Heart right ventricle (tissue), 16 donors: ENCODE measurements at regions not wholly inside any gene's neighbourhood (a gene's known extent, or its start where the extent isn't known, plus 50 kb on each side); places are given as distances from the start of the nearest gene placed in this dataset.

ENCODE experiments used
- ATAC-seq, 8 donors: fragments of 200-7000 bp; cut with Tn5 transposase; one replicate each; pipeline ENCODE4 v1.9.1; 2020; ENCODE audit warnings: mild to moderate bottlenecking in 8 of 8, moderate library complexity in 8 of 8, moderate number of reproducible peaks in 1 of 8
- DNase-seq, 2 donors: peaks; one replicate each; pipeline ENCODE4 v3.0.0-alpha.2; 2020
- H3K27ac ChIP-seq, 10 donors: fragments of 200-600 bp; sonication (generic) in 2 of 10; one replicate each; pipeline versions ENCODE4 v1.5.0 to v1.8.0; 2020 to 2022; ENCODE audit warnings: mild to moderate bottlenecking in 3 of 10
- H3K27me3 ChIP-seq, 7 donors: fragments of 200-600 bp; one replicate each; pipeline ENCODE4 v1.8.0; 2021 to 2022; ENCODE audit warnings: mild to moderate bottlenecking in 2 of 7
- H3K36me3 ChIP-seq, 9 donors: fragments of 200-600 bp; sonication (generic) in 1 of 9; one replicate each; pipeline versions ENCODE4 v1.5.0 to v1.8.0; 2020 to 2022; ENCODE audit warnings: mild to moderate bottlenecking in 2 of 9
- H3K4me1 ChIP-seq, 9 donors: fragments of 200-600 bp; sonication (generic) in 1 of 9; one replicate each; pipeline versions ENCODE4 v1.5.0 to v1.8.0; 2020 to 2022; ENCODE audit warnings: mild to moderate bottlenecking in 4 of 9
- H3K4me3 ChIP-seq, 10 donors: fragments of 200-600 bp; sonication (generic) in 2 of 10; one replicate each; pipeline versions ENCODE4 v1.5.0 to v1.8.0; 2020 to 2022; ENCODE audit warnings: mild to moderate bottlenecking in 7 of 10, moderate library complexity in 2 of 10
- H3K9me3 ChIP-seq, 11 donors: fragments of 200-600 bp in 10 of 11; sonication (generic) in 2 of 11; one replicate each; pipeline versions ENCODE4 v1.5.0 to v1.8.0; 2013 to 2022; ENCODE audit warnings: mild to moderate bottlenecking in 2 of 11, control low read depth in 1 of 11, moderate library complexity in 1 of 11
- CTCF ChIP-seq, 9 donors: fragments of 200-600 bp; sonication (generic) in 2 of 9; IDR thresholded peaks; one replicate each; pipeline versions ENCODE4 v1.5.0 to v1.8.0; 2021 to 2022; ENCODE audit warnings: antibody characterized with exemption in 9 of 9, mild to moderate bottlenecking in 5 of 9, moderate library complexity in 1 of 9
- WGBS, 2 donors: extraction: QIAGEN DNeasy Blood & Tissue Kit; methylation state at CpG; one replicate each; pipeline ENCODE4 v1.1.7; 2013; ENCODE audit warnings: inconsistent platforms in 1 of 2; 5-methylcytosine and 5-hydroxymethylcytosine counted together
- intact Hi-C, 10 donors: fragments of 100-400 bp; cut with DNase I; formaldehyde crosslinking; loops; one replicate each; pipeline versions ENCODE4 v1.11.1 to v1.14.2; 2022
- donor health status: Arrhythmogenic right ventricular cardiomyopathy.
- donor health status: ischemic (EF 13 %, LVEDD 7.1; RV severe dilation, severe dysfunction).
- donor health status: healthy with polysubstance abuse.
- donor health status: DM: no; HTN: yes; CAD: no.
- donor health status: DM: no; HTN: no; CAD: no.
- donor health status: ischemic (EF 25% LVEDD 6.9; RV normal size, moderate dysfunction).
- donor health status: ischemic (EF 25% LVEDD 5.7; RV mildly dilated, moderate dysfunction).
- donor health status: healthy.
- donor health status: DM: yes; HTN: yes; CAD: no.
- donor health status: Ischemic cardiomyopathy.
- donor health status: ischemic (EF 35%, LVEDD 5.7; RV mildly dilated, moderate dysfunction).
- donor health status: nonischemic (EF 11% LVEDD 7.7; RV severe dilation, severe dysfunction).
- donor health status: DM: yes; HTN: yes; CAD: no.
- donor health status: PGD.
- donor health status: ischemic (EF 29% LVEDD 5.4; RV normal size, mild dysfunction).
- donor health status: nonischemic (EF 23%, LVEDD 6.1; RV moderate dilation, normal function).

DNA sequence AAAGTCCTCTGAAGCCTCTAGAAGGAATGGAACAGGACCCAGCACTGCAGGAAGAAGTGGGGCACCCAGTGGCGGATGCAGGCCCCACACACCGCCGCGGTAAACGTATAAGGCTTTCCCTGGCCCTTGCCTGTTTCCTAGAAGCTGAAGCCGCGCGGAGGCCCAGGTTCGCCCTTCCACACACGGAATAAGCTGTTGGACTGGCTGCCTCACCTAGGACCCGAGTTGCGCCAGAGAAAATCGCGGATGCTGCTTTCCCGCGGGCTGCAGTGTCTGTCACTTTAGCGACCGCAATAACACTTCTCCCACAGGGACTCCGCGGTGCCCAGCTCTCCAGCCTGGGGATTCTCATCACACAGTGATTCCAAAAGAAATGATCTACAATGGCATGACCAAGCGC lies 1736.9 kb downstream of the TP53TG3F start:
- DNase-seq (no peak), ATAC-seq (no peak)
- no peak for TF ChIP-seq CTCF (IDR thresholded peaks at IDR 0.05)
- intact Hi-C loops, result no loop called here
- Histone ChIP-seq H3K4me1 (no peaks in the 10 kb centered on the region), H3K9me3 (peaks cover 0 to 37% (median 0%) of the 10 kb centered on the region in 11 donors), H3K27me3 (peaks cover 0 to 5% (median 0%) of the 10 kb centered on the region in 7 donors), H3K27ac (no peak overlapping the region), H3K4me3 (no peak overlapping the region), H3K36me3 (no peaks in the 10 kb centered on the region)
- WGBS, 2 donors, result 78 to 82% methylated on average over 21 of the region's 21 CpGs

- DNase-seq (no peak), ATAC-seq (no peak)
- TF ChIP-seq CTCF (IDR thresholded peaks at IDR 0.05), result no peak
- H3K27me3 ChIP-seq, result peaks cover 0 to 5% (median 0%) of the 10 kb centered on the region in 7 donors
- no peaks in the 10 kb centered on the region for H3K36me3 ChIP-seq
- no peak overlapping the region for H3K4me3 ChIP-seq
- intact Hi-C loops, result no loop called here
- no peaks in the 10 kb centered on the region for H3K4me1 ChIP-seq
- no peak overlapping the region for H3K27ac ChIP-seq
- WGBS, 2 donors, result 68 to 71% methylated on average over 10 of the region's 10 CpGs
- H3K9me3 ChIP-seq, result peaks cover 0 to 41% (median 0%) of the 10 kb centered on the region in 11 donors
These were observed 1738.2 kb downstream of the TP53TG3F start for GRCh38 chr16:35197656-35198055.

- intact Hi-C loops, result no loop called here
- Histone ChIP-seq H3K4me3 (no peak overlapping the region), H3K4me1 (no peaks in the 10 kb centered on the region), H3K27me3 (peaks cover 0 to 5% (median 0%) of the 10 kb centered on the region in 7 donors), H3K27ac (no peak overlapping the region), H3K36me3 (no peaks in the 10 kb centered on the region), H3K9me3 (peaks cover 0 to 33% (median 0%) of the 10 kb centered on the region in 11 donors)
- DNase-seq (no peak), ATAC-seq (no peak)
- no peak for TF ChIP-seq CTCF (IDR thresholded peaks at IDR 0.05)
- 72 to 73% methylated on average over 26 of the region's 26 CpGs for WGBS, 2 donors
These were observed 1739.1 kb downstream of the TP53TG3F start for GRCh38 chr16:35198223-35199199.

DNA sequence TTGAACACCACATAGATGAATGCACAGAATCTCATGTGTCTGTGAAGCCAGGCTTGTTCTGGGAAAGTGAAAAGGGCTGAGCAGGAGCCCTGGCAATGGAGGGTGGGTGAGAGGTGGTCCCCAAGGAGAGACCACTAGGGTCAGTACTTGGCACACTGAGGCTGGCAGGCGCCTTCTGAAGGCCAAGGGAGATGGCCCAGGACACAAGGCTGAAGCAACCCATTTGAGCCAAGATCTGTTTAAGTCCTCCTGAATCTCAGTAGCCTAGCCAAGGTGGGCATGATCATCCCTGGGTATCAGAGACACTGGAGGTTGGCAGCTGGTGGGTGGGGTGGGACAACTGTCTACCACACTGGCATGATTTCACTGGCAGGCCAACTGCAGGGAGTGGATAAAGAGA lies 1741.2 kb downstream of the TP53TG3F start:
- peaks cover 0 to 3% (median 0%) of the 10 kb centered on the region in 7 donors for H3K27me3 ChIP-seq
- TF ChIP-seq CTCF (IDR thresholded peaks at IDR 0.05), result no peak
- no peaks in the 10 kb centered on the region for H3K36me3 ChIP-seq
- DNase-seq, result no peak
- intact Hi-C loops, result loop anchor here in 1 of 10 donors (10.0 kb wide), 1 partner anchor 194 kb away; no protein-coding TSS in a partner anchor
- peaks cover 0 to 26% (median 0%) of the 10 kb centered on the region in 11 donors for H3K9me3 ChIP-seq
- H3K27ac ChIP-seq, result no peak overlapping the region
- no peak overlapping the region for H3K4me3 ChIP-seq
- ATAC-seq, result no peak
- no peaks in the 10 kb centered on the region for H3K4me1 ChIP-seq
- WGBS, 2 donors, result 36 to 49% methylated on average over 1 of the region's 1 CpG
